A673 (cell line): ENCODE measurements at regions not wholly inside any gene's neighbourhood (a gene's known extent, or its start where the extent isn't known, plus 50 kb on each side); places are given as distances from the start of the nearest gene placed in this dataset.

Experiments
- CTCF ChIP-seq: fragments of 300-800, 200-600 bp; sonication (generic); conservative IDR thresholded peaks from 2 replicates; pipeline ENCODE4 v1.5.1; 2017; ENCODE audit warnings: low read depth, mild to moderate bottlenecking, antibody characterized with exemption, low read length, moderate library complexity, mixed read lengths
- EZH2 ChIP-seq: fragments of 200-600 bp; sonication (generic); IDR thresholded peaks from 2 replicates; pipeline ENCODE4 v1.6.1; 2017; ENCODE audit warnings: borderline replicate concordance, low read depth, mild to moderate bottlenecking, mixed read lengths, antibody characterized with exemption, low read length; ENCODE audit not compliant: poor library complexity, severe bottlenecking

GRCh38 chr20:40575851-40576250 is 113.2 kb downstream of the MAFB start:
- no peak for TF ChIP-seq CTCF
- TF ChIP-seq EZH2, result no peak
